GM19238 (cell line): ENCODE measurements at regions not wholly inside any gene's neighbourhood (a gene's known extent, or its start where the extent isn't known, plus 50 kb on each side); places are given as distances from the start of the nearest gene placed in this dataset.

Source experiments
- DNase-seq: peaks from one replicate; pipeline ENCODE4 v3.0.0; 2011; ENCODE audit warnings: low spot score; ENCODE audit not compliant: insufficient read length

- DNase-seq: no peak
These were observed 99.0 kb upstream of the HTR2A start for GRCh38 chr13:46995874-46996273.

GRCh38 chr13:46994492-46994891, 97.6 kb upstream of the HTR2A start:
- no peak for DNase-seq

GRCh38 chr13:46992383-46992952, 95.6 kb upstream of the HTR2A start:
- no peak for DNase-seq

- DNase-seq: peak; percentile 23
These were observed 87.0 kb upstream of the HTR2A start for GRCh38 chr13:46983881-46984280.

GRCh38 chr13:46982856-46983582, 86.2 kb upstream of the HTR2A start:
- DNase-seq: peak; percentile 30

GRCh38 chr13:46975173-46975572, 78.3 kb upstream of the HTR2A start:
- no peak for DNase-seq

GRCh38 chr13:46968450-46968849, 71.6 kb upstream of the HTR2A start:
- no peak for DNase-seq

- DNase-seq: no peak
These were observed 68.1 kb upstream of the HTR2A start for GRCh38 chr13:46964789-46965527.

GRCh38 chr13:46963904-46964303, 67.1 kb upstream of the HTR2A start:
- DNase-seq: no peak

GRCh38 chr13:46962281-46962941, 65.6 kb upstream of the HTR2A start:
- no peak for DNase-seq

- peak; percentile 45 for DNase-seq
These were observed 64.9 kb upstream of the HTR2A start for GRCh38 chr13:46961719-46962118.

- DNase-seq: no peak
These were observed 57.1 kb upstream of the HTR2A start for GRCh38 chr13:46953941-46954340.

GRCh38 chr13:46953331-46953730, 56.5 kb upstream of the HTR2A start:
- DNase-seq: no peak

- no peak for DNase-seq
These were observed 54.7 kb upstream of the HTR2A start for GRCh38 chr13:46951516-46951915.

- no peak for DNase-seq
These were observed 52.4 kb upstream of the HTR2A start for GRCh38 chr13:46949211-46949610.

- DNase-seq: no peak
These were observed 51.5 kb upstream of the HTR2A start for GRCh38 chr13:46948338-46948737.

GRCh38 chr13:46947425-46948191, 50.8 kb upstream of the HTR2A start:
- DNase-seq: no peak
